MM.1S (cell line): ENCODE measurements at regions not wholly inside any gene's neighbourhood (a gene's known extent, or its start where the extent isn't known, plus 50 kb on each side); places are given as distances from the start of the nearest gene placed in this dataset.

Experiments
- DNase-seq: peaks from one replicate; pipeline ENCODE4 v3.0.0-alpha.2; 2015
- H2AFZ ChIP-seq: fragments of 300-600 bp; sonication (generic); 2 replicates; pipeline ENCODE4 v1.6.0; 2016; ENCODE audit warnings: antibody characterized with exemption, low read length
- H3F3A ChIP-seq: fragments of 300-600 bp; sonication (generic); 2 replicates; pipeline ENCODE4 v1.6.1; 2016; ENCODE audit warnings: mild to moderate bottlenecking, antibody characterized with exemption, low read length, moderate library complexity, mixed read lengths; ENCODE audit not compliant: insufficient read depth
- H3K27ac ChIP-seq: fragments of 300-600 bp; sonication (generic); 2 replicates; pipeline ENCODE4 v1.5.1; 2016; ENCODE audit warnings: mild to moderate bottlenecking, low read length
- H3K27me3 ChIP-seq: fragments of 300-600 bp; sonication (generic); replicated peaks from 2 replicates; pipeline ENCODE4 v1.6.0; 2016; ENCODE audit warnings: low read length; ENCODE audit not compliant: insufficient read depth
- H3K36me3 ChIP-seq: fragments of 300-600 bp; sonication (generic); replicated peaks from 2 replicates; pipeline ENCODE4 v1.6.1; 2016; ENCODE audit warnings: mild to moderate bottlenecking, low read length, mixed read lengths; ENCODE audit not compliant: insufficient read depth
- H3K4me1 ChIP-seq: fragments of 300-600 bp; sonication (generic); 2 replicates; pipeline ENCODE4 v1.6.1; 2016; ENCODE audit warnings: low read length, mixed read lengths
- H3K4me2 ChIP-seq: fragments of 300-600 bp; sonication (generic); 2 replicates; pipeline ENCODE4 v1.6.0; 2016; ENCODE audit warnings: low read depth, low read length
- H3K4me3 ChIP-seq: fragments of 300-600 bp; sonication (generic); 2 replicates; pipeline ENCODE4 v1.5.1; 2016; ENCODE audit warnings: low read length, mixed read lengths
- H3K79me2 ChIP-seq: fragments of 300-600 bp; sonication (generic); 2 replicates; pipeline ENCODE4 v1.6.1; 2016; ENCODE audit warnings: mixed run types, low read length, mixed read lengths
- H3K9ac ChIP-seq: fragments of 300-600 bp; sonication (generic); 2 replicates; pipeline ENCODE4 v1.6.1; 2016; ENCODE audit warnings: low read length, mixed read lengths
- H3K9me2 ChIP-seq: fragments of 300-600 bp; sonication (generic); replicated peaks from 2 replicates; pipeline ENCODE4 v1.6.1; 2016; ENCODE audit warnings: mild to moderate bottlenecking, low read length, mixed read lengths; ENCODE audit not compliant: insufficient read depth
- H3K9me3 ChIP-seq: fragments of 300-600 bp; sonication (generic); replicated peaks from 2 replicates; pipeline ENCODE4 v1.6.1; 2016; ENCODE audit warnings: mild to moderate bottlenecking, low read length, mixed read lengths; ENCODE audit not compliant: insufficient read depth
- H4K20me1 ChIP-seq: fragments of 300-600 bp; sonication (generic); 2 replicates; pipeline ENCODE4 v1.6.1; 2016; ENCODE audit warnings: mild to moderate bottlenecking, low read length, moderate library complexity, mixed read lengths; ENCODE audit not compliant: insufficient read depth
- CTCF ChIP-seq: fragments of 300-600 bp; sonication (generic); IDR thresholded peaks from 2 replicates; pipeline ENCODE4 v1.5.1; 2016; ENCODE audit warnings: antibody characterized with exemption, low read length, mixed read lengths
- EZH2 ChIP-seq: fragments of 300-600 bp; sonication (generic); optimal IDR thresholded peaks from 2 replicates; pipeline ENCODE3; 2017; ENCODE audit warnings: low read depth, mild to moderate bottlenecking, antibody characterized with exemption, low read length, mixed read lengths
- EZH2phosphoT487 ChIP-seq: fragments of 300-600 bp; sonication (generic); IDR thresholded peaks from 2 replicates; pipeline ENCODE4 v1.6.1; 2018; ENCODE audit warnings: antibody characterized with exemption, low read length

DNA sequence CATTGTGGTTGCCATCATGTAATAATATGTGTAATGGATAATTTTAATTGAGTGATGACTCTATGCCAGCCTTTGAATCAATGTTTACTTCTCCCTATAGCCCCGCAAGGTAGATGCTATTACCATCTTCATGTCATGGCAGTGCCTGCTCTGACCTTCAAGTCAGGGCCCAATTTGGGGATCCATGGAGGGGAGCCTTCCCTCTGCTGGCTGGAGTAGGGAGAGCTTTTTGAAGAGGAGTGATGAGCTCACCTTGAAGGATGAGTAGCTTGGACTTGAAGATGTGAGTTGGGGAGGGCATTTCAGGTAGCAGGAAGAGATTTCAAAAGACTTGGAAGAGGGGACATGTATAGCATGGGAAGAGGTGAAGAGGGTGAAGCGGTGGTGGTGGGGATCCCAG lies 189.2 kb downstream of the FOXD2 start:
- no peak overlapping the region for H3K4me3 ChIP-seq
- H3K36me3 ChIP-seq, result no peaks in the 10 kb centered on the region
- TF ChIP-seq CTCF (no peak), EZH2phosphoT487 (no peak), EZH2 (no peak)
- H3K4me2 ChIP-seq, result no peak overlapping the region
- no peaks in the 10 kb centered on the region for H4K20me1 ChIP-seq
- H2AFZ ChIP-seq, result no peak overlapping the region
- no peaks in the 10 kb centered on the region for H3F3A ChIP-seq
- H3K4me1 ChIP-seq, result no peaks in the 10 kb centered on the region
- no peaks in the 10 kb centered on the region for H3K9me3 ChIP-seq
- H3K9ac ChIP-seq, result no peak overlapping the region
- no peak overlapping the region for H3K27ac ChIP-seq
- no peaks in the 10 kb centered on the region for H3K27me3 ChIP-seq
- no peak for DNase-seq
- no peaks in the 10 kb centered on the region for H3K79me2 ChIP-seq
- H3K9me2 ChIP-seq, result no peaks in the 10 kb centered on the region

DNA sequence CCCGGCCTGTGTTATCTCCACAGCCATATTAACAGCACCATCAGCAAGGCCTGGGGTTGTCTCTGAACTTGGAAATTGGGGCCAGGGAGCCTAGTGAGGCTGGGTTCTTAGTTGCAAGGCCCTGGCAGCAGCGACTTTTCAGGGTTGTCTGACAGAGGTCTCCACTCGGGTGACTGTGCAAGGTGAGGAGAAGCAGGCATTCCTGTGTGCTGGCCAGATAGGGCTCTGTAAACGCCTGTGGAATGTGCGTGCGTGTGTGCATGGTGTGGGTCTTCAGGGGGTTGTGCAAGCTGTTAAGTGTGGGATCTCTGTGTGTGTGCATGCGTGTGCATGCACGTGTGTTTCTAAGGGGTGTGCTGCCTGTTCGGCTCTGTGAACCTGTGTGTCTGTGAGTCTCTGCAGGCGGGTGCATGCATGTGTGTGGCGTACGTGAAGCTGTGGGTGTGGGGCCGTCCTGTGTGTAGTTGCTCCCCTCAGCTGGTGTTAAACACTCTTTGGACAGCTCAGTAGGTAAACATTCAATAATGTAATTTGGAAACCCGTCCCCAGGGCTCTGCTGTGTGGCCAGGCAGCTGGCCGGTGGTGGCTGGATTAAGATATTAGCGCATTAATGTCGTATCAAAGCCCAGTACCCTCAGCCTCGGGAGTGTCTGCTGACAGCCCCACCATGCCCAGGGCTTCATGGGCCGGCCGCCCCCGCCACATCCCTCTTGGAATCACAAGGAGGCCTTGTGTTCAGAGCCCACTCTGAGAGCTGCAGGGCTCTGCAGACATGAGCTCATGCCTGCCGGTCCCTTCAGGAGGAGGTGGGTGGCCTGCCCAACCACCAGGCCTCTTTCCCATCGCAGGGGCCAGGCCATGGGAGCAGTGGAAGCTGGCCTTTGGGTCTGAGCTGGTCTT lies 189.9 kb downstream of the FOXD2 start:
- DNase-seq, result no peak
- Histone ChIP-seq H3F3A (no peaks in the 10 kb centered on the region), H4K20me1 (no peaks in the 10 kb centered on the region), H3K9ac (no peak overlapping the region), H3K27me3 (no peaks in the 10 kb centered on the region), H3K27ac (no peak overlapping the region), H3K79me2 (no peaks in the 10 kb centered on the region), H3K9me3 (no peaks in the 10 kb centered on the region), H3K4me2 (no peak overlapping the region), H3K36me3 (no peaks in the 10 kb centered on the region), H3K4me1 (no peaks in the 10 kb centered on the region), H3K4me3 (no peak overlapping the region), H2AFZ (no peak overlapping the region), H3K9me2 (no peaks in the 10 kb centered on the region)
- TF ChIP-seq EZH2 (no peak), CTCF (no peak), EZH2phosphoT487 (no peak)

DNA sequence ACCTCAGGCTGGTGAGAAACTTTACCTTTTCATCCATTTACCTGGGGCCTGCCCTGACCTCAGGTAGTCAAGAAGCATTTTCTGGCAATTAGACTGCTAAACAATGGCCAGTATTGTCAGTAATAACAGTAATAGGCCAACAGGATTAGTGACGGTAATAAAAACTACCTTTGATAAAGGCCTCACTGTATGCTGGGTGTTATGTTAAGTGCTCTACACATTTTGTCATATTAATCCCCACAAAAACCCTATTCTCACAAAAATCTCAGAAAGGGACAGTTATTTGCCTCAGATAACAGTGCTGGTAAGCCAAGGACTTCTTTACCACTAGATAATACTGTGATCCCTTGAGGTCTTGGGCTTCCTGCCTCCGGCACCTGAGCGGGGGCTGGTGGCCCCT lies 191.4 kb downstream of the FOXD2 start:
- Histone ChIP-seq H3K4me1 (no peaks in the 10 kb centered on the region), H3K4me3 (no peak overlapping the region), H3F3A (no peaks in the 10 kb centered on the region), H3K9ac (no peak overlapping the region), H3K27ac (no peak overlapping the region), H3K9me3 (no peaks in the 10 kb centered on the region), H4K20me1 (no peaks in the 10 kb centered on the region), H3K9me2 (no peaks in the 10 kb centered on the region), H3K79me2 (no peaks in the 10 kb centered on the region), H3K27me3 (no peaks in the 10 kb centered on the region), H3K36me3 (no peaks in the 10 kb centered on the region), H3K4me2 (no peak overlapping the region), H2AFZ (no peak overlapping the region)
- no peak for DNase-seq
- TF ChIP-seq EZH2 (no peak), CTCF (no peak), EZH2phosphoT487 (no peak)
